GM23338 (cell line): ENCODE measurements at regions not wholly inside any gene's neighbourhood (a gene's known extent, or its start where the extent isn't known, plus 50 kb on each side); places are given as distances from the start of the nearest gene placed in this dataset.

ENCODE experiments used
- ATAC-seq: fragments of 200-7000 bp; cut with Tn5 transposase; 3 replicates; pipeline ENCODE4 v1.9.1; 2020
- DNase-seq: peaks from one replicate; pipeline ENCODE4 v3.0.0-alpha.2; 2015; ENCODE audit warnings: low spot score
- H2AFZ ChIP-seq: fragments of 200-600 bp; sonication (generic); 2 replicates; pipeline ENCODE4 v1.8.0; 2016; ENCODE audit warnings: antibody characterized with exemption, mild to moderate bottlenecking, moderate library complexity
- H3F3A ChIP-seq: fragments of 200-600 bp; sonication (generic); replicated peaks from 2 replicates; pipeline ENCODE4 v1.8.0; 2017; ENCODE audit warnings: antibody characterized with exemption, mixed run types, low read depth
- H3K27ac ChIP-seq: fragments of 200-600 bp; sonication (generic); 2 replicates; pipeline ENCODE4 v1.6.1; 2016; ENCODE audit warnings: low read depth
- H3K27me3 ChIP-seq: fragments of 200-600 bp; sonication (generic); 2 replicates; pipeline ENCODE4 v1.8.0; 2016; ENCODE audit warnings: mild to moderate bottlenecking, mixed run types, moderate library complexity; ENCODE audit not compliant: insufficient read depth
- H3K36me3 ChIP-seq: fragments of 200-600 bp; sonication (generic); 2 replicates; pipeline ENCODE4 v1.8.0; 2016; ENCODE audit warnings: mild to moderate bottlenecking; ENCODE audit not compliant: insufficient read depth
- H3K4me1 ChIP-seq: fragments of 200-600 bp; sonication (generic); 2 replicates; pipeline ENCODE4 v1.8.0; 2016; ENCODE audit warnings: mild to moderate bottlenecking, moderate library complexity; ENCODE audit not compliant: insufficient read depth
- H3K4me2 ChIP-seq: fragments of 200-600 bp; sonication (generic); 2 replicates; pipeline ENCODE4 v1.7.1; 2017; ENCODE audit warnings: mixed run types
- H3K4me3 ChIP-seq: fragments of 200-600 bp; sonication (generic); 2 replicates; pipeline ENCODE4 v1.6.1; 2016; ENCODE audit warnings: mixed run types
- H3K79me2 ChIP-seq: fragments of 200-600 bp; sonication (generic); replicated peaks from 2 replicates; pipeline ENCODE4 v1.8.0; 2017; ENCODE audit warnings: mild to moderate bottlenecking; ENCODE audit not compliant: insufficient read depth
- H3K9me2 ChIP-seq: fragments of 200-600 bp; sonication (generic); 2 replicates; pipeline ENCODE4 v1.8.0; 2017; ENCODE audit not compliant: insufficient read depth
- H4K20me1 ChIP-seq: fragments of 200-600 bp; sonication (generic); replicated peaks from 2 replicates; pipeline ENCODE4 v1.8.0; 2017; ENCODE audit warnings: mild to moderate bottlenecking; ENCODE audit not compliant: insufficient read depth
- H3K27ac Mint-ChIP-seq: 2 replicates; pipeline ENCODE4 v1.8.0; 2020; ENCODE audit warnings: inconsistent platforms, mild to moderate bottlenecking, moderate library complexity, mixed read lengths
- H3K27me3 Mint-ChIP-seq: 3 replicates; pipeline ENCODE4 v1.8.0; 2022; ENCODE audit warnings: low read depth, mild to moderate bottlenecking, moderate library complexity, mixed read lengths, inconsistent platforms; ENCODE audit not compliant: insufficient read depth, poor library complexity
- H3K36me3 Mint-ChIP-seq: 3 replicates; pipeline ENCODE4 v1.8.0; 2021; ENCODE audit warnings: low read depth, mild to moderate bottlenecking, inconsistent platforms, moderate library complexity, mixed read lengths
- H3K4me1 Mint-ChIP-seq: 3 replicates; pipeline ENCODE4 v1.8.0; 2020; ENCODE audit warnings: mild to moderate bottlenecking, inconsistent platforms, mixed read lengths
- H3K4me3 Mint-ChIP-seq: 3 replicates; pipeline ENCODE4 v1.8.0; 2021; ENCODE audit warnings: moderate library complexity, mild to moderate bottlenecking, inconsistent platforms, mixed read lengths
- H3K9me3 Mint-ChIP-seq: 3 replicates; pipeline ENCODE4 v1.8.0; 2020; ENCODE audit warnings: moderate library complexity, mild to moderate bottlenecking, inconsistent platforms, mixed read lengths
- ETS1 ChIP-seq: IDR thresholded peaks from 2 replicates; pipeline ENCODE4 v1.6.1; 2016; ENCODE audit warnings: antibody characterized with exemption
- EZH2 ChIP-seq: fragments of 200-600 bp; sonication (generic); IDR thresholded peaks from one replicate; pipeline ENCODE4 v1.8.0; 2017; ENCODE audit warnings: antibody characterized with exemption, mild to moderate bottlenecking, low read depth; ENCODE audit not compliant: unreplicated experiment
- EZH2phosphoT487 ChIP-seq: fragments of 200-600 bp; sonication (generic); IDR thresholded peaks from one replicate; pipeline ENCODE4 v1.8.1; 2018; ENCODE audit warnings: antibody characterized with exemption; ENCODE audit not compliant: unreplicated experiment
- JUNB ChIP-seq: IDR thresholded peaks from one replicate; pipeline ENCODE4 v1.6.1; 2016; ENCODE audit warnings: antibody characterized with exemption; ENCODE audit not compliant: unreplicated experiment
- NANOG ChIP-seq: IDR thresholded peaks from 2 replicates; pipeline ENCODE4 v1.6.1; 2016; ENCODE audit warnings: antibody characterized with exemption, borderline replicate concordance
- REST ChIP-seq: IDR thresholded peaks from one replicate; pipeline ENCODE4 v1.6.1; 2018; ENCODE audit warnings: antibody characterized with exemption; ENCODE audit not compliant: unreplicated experiment
- ZNF114 ChIP-seq: fragments of 250-450 bp; sonication (Bioruptor Pico); IDR thresholded peaks from 2 replicates; pipeline ENCODE4 v1.5.0; 2020; ENCODE audit warnings: mild to moderate bottlenecking, moderate library complexity
- ZNF462 ChIP-seq: fragments of 250-450 bp; sonication (Bioruptor Pico); IDR thresholded peaks from 2 replicates; pipeline ENCODE4 v1.5.0; 2020; ENCODE audit warnings: mild to moderate bottlenecking, moderate library complexity
- TF ChIP-seq, protein P1 (sequence below), 2 experiments: fragments of 200-600 bp in 1 of 2; sonication (generic) in 1 of 2; conservative IDR thresholded peaks; 2 replicates each; pipeline versions ENCODE4 v1.5.1 to v1.6.1; 2016 to 2017; ENCODE audit warnings: antibody characterized with exemption in 2 of 2, low read depth in 2 of 2, mild to moderate bottlenecking in 2 of 2, moderate library complexity in 1 of 2

DNA sequence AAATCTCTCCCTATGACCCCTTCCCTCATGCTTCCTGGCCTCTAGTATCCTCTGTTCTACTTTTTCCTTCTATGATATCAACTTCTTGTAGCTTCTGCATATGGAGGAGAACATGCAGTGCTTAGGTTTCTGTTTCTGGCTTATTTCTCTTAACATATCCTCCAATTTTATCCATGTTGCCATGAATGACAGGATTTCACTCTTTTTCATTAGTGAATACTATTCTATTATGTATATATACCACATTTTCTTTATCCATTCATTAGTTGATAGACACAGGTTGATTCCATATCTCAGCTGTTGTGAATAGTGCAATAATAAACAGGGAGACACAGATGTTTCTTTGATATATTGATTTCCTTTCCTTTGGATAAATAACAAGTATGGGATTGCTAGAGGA lies 123.3 kb upstream of the SESN3 start:
- no peak overlapping the region for H2AFZ ChIP-seq
- ATAC-seq (no peak), DNase-seq (no peak)
- H4K20me1 ChIP-seq = no peaks in the 10 kb centered on the region
- no peaks in the 10 kb centered on the region for H3K36me3 ChIP-seq
- H3K4me3 ChIP-seq = no peak overlapping the region
- H3F3A ChIP-seq = no peaks in the 10 kb centered on the region
- H3K27me3 ChIP-seq = no peaks in the 10 kb centered on the region
- no peak overlapping the region for H3K27ac ChIP-seq
- TF ChIP-seq EZH2 (no peak), ZNF114 (CRISPR knock-in tag) (no peak), EZH2phosphoT487 (no peak)
- Mint-ChIP-seq H3K27ac (no peak overlapping the region), H3K27me3 (peaks cover 2% of the 10 kb centered on the region), H3K4me3 (no peak overlapping the region), H3K36me3 (peaks cover 3% of the 10 kb centered on the region; the same call in 1 of the 3 replicates), H3K4me1 (peaks cover 5% of the 10 kb centered on the region), H3K9me3 (peaks cover 3% of the 10 kb centered on the region; the same call in 2 of the 3 replicates)
- no peaks in the 10 kb centered on the region for H3K9me2 ChIP-seq
- H3K79me2 ChIP-seq = no peaks in the 10 kb centered on the region
- H3K4me2 ChIP-seq = no peak overlapping the region
- peaks cover 6% of the 10 kb centered on the region; the same call in 1 of the 2 replicates for H3K4me1 ChIP-seq

DNA sequence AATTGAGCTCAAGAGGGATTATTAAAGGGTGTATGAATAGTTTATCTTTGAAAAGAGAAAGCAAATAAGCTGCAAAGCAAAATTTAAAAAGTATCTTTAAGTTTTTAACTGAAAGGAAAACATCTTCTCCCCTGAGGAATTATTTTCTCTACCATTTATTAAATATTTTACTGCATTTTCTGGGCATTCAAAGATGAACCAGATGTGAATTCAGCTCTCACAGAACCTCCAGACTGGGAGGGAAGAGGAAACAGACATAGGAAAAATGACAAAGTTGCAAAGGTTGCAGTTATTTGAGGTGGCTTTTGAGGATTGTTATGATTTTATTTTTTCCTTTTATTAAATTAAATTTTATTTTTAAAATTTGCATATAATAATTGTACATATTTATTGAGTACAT lies 122.7 kb upstream of the SESN3 start:
- H3K4me3 Mint-ChIP-seq = no peak overlapping the region
- H3K4me1 Mint-ChIP-seq = no peaks in the 10 kb centered on the region; the same call in 1 of the 3 replicates
- H3K27me3 ChIP-seq = no peaks in the 10 kb centered on the region
- no peak for ATAC-seq
- H3K4me2 ChIP-seq = no peak overlapping the region
- no peaks in the 10 kb centered on the region for H3K79me2 ChIP-seq
- H3K27me3 Mint-ChIP-seq = peaks cover 2% of the 10 kb centered on the region
- no peak overlapping the region for H3K4me3 ChIP-seq
- no peak for DNase-seq
- H3K27ac ChIP-seq = no peak overlapping the region
- H3K9me2 ChIP-seq = no peaks in the 10 kb centered on the region
- H3K27ac Mint-ChIP-seq = no peak overlapping the region
- no peak overlapping the region for H2AFZ ChIP-seq
- peaks cover 5% of the 10 kb centered on the region; the same call in 1 of the 3 replicates for H3K36me3 Mint-ChIP-seq
- H3K9me3 Mint-ChIP-seq = peaks cover 6% of the 10 kb centered on the region; the same call in 2 of the 3 replicates
- no peaks in the 10 kb centered on the region for H3F3A ChIP-seq
- H3K36me3 ChIP-seq = no peaks in the 10 kb centered on the region
- no peaks in the 10 kb centered on the region for H4K20me1 ChIP-seq
- peaks cover under 1% of the 10 kb centered on the region; the same call in 1 of the 2 replicates for H3K4me1 ChIP-seq
- TF ChIP-seq, protein P1, sequence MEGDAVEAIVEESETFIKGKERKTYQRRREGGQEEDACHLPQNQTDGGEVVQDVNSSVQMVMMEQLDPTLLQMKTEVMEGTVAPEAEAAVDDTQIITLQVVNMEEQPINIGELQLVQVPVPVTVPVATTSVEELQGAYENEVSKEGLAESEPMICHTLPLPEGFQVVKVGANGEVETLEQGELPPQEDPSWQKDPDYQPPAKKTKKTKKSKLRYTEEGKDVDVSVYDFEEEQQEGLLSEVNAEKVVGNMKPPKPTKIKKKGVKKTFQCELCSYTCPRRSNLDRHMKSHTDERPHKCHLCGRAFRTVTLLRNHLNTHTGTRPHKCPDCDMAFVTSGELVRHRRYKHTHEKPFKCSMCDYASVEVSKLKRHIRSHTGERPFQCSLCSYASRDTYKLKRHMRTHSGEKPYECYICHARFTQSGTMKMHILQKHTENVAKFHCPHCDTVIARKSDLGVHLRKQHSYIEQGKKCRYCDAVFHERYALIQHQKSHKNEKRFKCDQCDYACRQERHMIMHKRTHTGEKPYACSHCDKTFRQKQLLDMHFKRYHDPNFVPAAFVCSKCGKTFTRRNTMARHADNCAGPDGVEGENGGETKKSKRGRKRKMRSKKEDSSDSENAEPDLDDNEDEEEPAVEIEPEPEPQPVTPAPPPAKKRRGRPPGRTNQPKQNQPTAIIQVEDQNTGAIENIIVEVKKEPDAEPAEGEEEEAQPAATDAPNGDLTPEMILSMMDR (conservative IDR thresholded peaks at IDR 0.05; ENCODE audit: low read depth in 2 of 2) = no peak
- TF ChIP-seq REST (no peak), NANOG (no peak), EZH2 (no peak), ZNF114 (CRISPR knock-in tag) (no peak), ZNF462 (CRISPR knock-in tag) (no peak), JUNB (no peak), EZH2phosphoT487 (no peak), ETS1 (no peak)
